Karpas-422 (cell line): ENCODE measurements at regions not wholly inside any gene's neighbourhood (a gene's known extent, or its start where the extent isn't known, plus 50 kb on each side); places are given as distances from the start of the nearest gene placed in this dataset.

Experiments used
- DNase-seq: peaks from one replicate; pipeline ENCODE4 v3.0.0-alpha.2; 2015
- H2AFZ ChIP-seq: fragments of 200-600 bp; sonication (generic); 2 replicates; pipeline ENCODE4 v1.6.1; 2014; ENCODE audit warnings: antibody characterized with exemption, low read length, mixed read lengths
- H3K27ac ChIP-seq: fragments of 200-600 bp; sonication (generic); 2 replicates; pipeline ENCODE4 v1.5.1; 2014; ENCODE audit warnings: mild to moderate bottlenecking, low read length, moderate library complexity
- H3K27me3 ChIP-seq: fragments of 200-600 bp; sonication (generic); 2 replicates; pipeline ENCODE4 v1.6.1; 2014; ENCODE audit warnings: low read length, mixed read lengths
- H3K36me3 ChIP-seq: fragments of 200-600 bp; sonication (generic); 2 replicates; pipeline ENCODE4 v1.6.1; 2014; ENCODE audit warnings: low read length, mixed read lengths; ENCODE audit not compliant: insufficient read depth
- H3K4me1 ChIP-seq: fragments of 200-600 bp; sonication (generic); 2 replicates; pipeline ENCODE4 v1.6.1; 2014; ENCODE audit warnings: mild to moderate bottlenecking, low read length, mixed read lengths
- H3K4me2 ChIP-seq: fragments of 200-600 bp; sonication (generic); 2 replicates; pipeline ENCODE4 v1.6.1; 2014; ENCODE audit warnings: low read length, low read depth, mild to moderate bottlenecking; ENCODE audit not compliant: poor library complexity, severe bottlenecking
- H3K4me3 ChIP-seq: fragments of 200-600 bp; sonication (generic); 2 replicates; pipeline ENCODE4 v1.5.1; 2014; ENCODE audit warnings: mild to moderate bottlenecking, antibody characterized with exemption, low read length, mixed read lengths
- H3K79me2 ChIP-seq: fragments of 200-600 bp; sonication (generic); 2 replicates; pipeline ENCODE4 v1.6.1; 2014; ENCODE audit warnings: mild to moderate bottlenecking, low read length, mixed read lengths
- H3K9ac ChIP-seq: fragments of 200-600 bp; sonication (generic); 2 replicates; pipeline ENCODE4 v1.6.0; 2014; ENCODE audit warnings: low read length
- H3K9me2 ChIP-seq: fragments of 200-600 bp; sonication (generic), shearing (Covaris generic); replicated peaks from 2 replicates; pipeline ENCODE4 v1.6.0; 2014; ENCODE audit warnings: mild to moderate bottlenecking, low read length, moderate library complexity; ENCODE audit not compliant: insufficient read depth
- H3K9me3 ChIP-seq: fragments of 300-700, 200-600 bp; sonication (generic); 2 replicates; pipeline ENCODE4 v1.6.1; 2014; ENCODE audit warnings: low read length, mixed read lengths
- H4K20me1 ChIP-seq: fragments of 200-600 bp; sonication (generic); 2 replicates; pipeline ENCODE4 v1.6.1; 2014; ENCODE audit warnings: mild to moderate bottlenecking, antibody characterized with exemption, low read length, low read depth; ENCODE audit not compliant: insufficient read depth

DNA sequence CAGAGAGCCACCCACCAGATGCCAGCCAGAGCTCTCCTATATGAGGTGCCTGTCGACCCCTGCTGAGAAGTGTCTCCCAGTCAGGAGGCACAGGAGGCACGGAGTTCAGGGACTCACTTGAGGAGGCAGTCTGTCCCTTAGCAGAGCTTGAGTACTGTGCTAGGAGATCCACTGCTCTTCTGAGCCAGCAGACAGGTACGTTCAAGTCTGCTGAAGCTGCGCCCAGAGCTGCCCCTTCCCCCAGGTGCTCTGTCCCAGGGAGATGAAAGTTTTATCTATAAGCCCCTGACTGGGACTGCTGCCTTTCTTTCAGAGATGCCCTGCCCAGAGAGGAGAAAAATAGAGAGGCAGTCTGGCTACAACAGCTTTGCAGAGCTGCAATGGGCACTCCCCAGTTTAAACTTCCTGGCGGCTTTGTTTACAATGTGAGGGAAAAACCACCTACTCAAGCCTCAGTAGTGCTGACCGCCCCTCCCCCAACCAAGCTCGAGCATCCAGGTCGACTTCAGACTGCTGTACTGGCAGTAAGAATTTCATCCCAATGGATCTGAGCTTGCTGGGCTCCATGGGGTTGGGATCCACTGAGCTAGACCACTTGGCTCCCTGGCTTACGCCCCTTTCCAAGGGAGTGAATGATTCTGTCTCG, 146.7 kb upstream of the USP15 start:
- H3K4me3 ChIP-seq: no peak overlapping the region
- H3K27ac ChIP-seq: no peak overlapping the region
- no peaks in the 10 kb centered on the region for H3K9me3 ChIP-seq
- no peaks in the 10 kb centered on the region for H3K27me3 ChIP-seq
- H3K79me2 ChIP-seq: no peaks in the 10 kb centered on the region
- no peaks in the 10 kb centered on the region for H3K9me2 ChIP-seq
- H3K4me1 ChIP-seq: no peaks in the 10 kb centered on the region
- no peak overlapping the region for H3K4me2 ChIP-seq
- no peak for DNase-seq
- H2AFZ ChIP-seq: no peak overlapping the region
- H3K9ac ChIP-seq: no peak overlapping the region
- H4K20me1 ChIP-seq: no peaks in the 10 kb centered on the region
- H3K36me3 ChIP-seq: no peaks in the 10 kb centered on the region

DNA sequence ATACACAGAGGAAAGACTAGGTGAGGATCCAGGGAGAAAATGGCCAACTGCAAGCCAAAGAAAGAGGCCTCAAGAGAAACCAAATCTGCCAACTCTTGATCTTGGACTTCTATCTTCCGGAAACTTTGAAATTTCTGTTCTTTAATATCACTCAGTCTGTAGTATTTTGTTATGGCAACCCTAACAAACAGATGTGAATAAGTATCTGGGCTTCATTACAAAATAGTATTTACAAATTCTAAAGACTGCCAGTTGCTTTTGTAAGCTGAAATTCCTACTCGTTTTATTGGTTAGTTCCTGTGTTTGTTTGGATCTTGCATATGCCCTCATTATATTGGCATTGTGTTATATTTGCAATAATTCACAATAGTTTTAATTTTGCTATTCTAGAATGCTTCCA, 143.2 kb upstream of the USP15 start:
- H3K9ac ChIP-seq: no peak overlapping the region
- H3K36me3 ChIP-seq: no peaks in the 10 kb centered on the region
- no peak overlapping the region for H3K4me3 ChIP-seq
- no peaks in the 10 kb centered on the region for H3K9me2 ChIP-seq
- no peaks in the 10 kb centered on the region for H3K9me3 ChIP-seq
- no peaks in the 10 kb centered on the region for H4K20me1 ChIP-seq
- no peak overlapping the region for H3K27ac ChIP-seq
- no peaks in the 10 kb centered on the region for H3K79me2 ChIP-seq
- H3K4me1 ChIP-seq: no peaks in the 10 kb centered on the region
- no peak for DNase-seq
- H3K27me3 ChIP-seq: no peaks in the 10 kb centered on the region
- no peak overlapping the region for H2AFZ ChIP-seq
- no peak overlapping the region for H3K4me2 ChIP-seq

DNA sequence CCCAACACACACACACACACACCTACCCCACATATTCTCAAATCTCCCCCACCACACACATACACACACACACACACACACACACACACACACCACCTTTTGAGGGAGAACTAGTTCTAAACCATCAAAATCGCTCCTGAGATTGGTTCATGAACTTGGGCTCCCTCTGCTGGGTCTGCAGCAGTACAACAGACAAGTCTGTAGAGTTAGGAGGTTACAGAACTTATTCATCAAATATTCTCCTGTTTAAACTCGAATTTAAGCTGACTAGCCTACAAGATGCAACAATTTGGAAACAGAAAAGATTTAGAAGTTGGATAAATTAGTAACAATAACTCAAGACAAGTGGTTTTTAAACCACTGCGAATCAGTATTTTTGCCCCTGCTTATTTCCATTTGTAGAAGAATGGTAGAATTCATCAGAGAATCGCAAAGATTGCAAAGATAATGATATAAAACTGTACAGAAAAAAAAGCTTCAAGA, 136.4 kb upstream of the USP15 start:
- Histone ChIP-seq H4K20me1 (no peaks in the 10 kb centered on the region), H3K9me2 (no peaks in the 10 kb centered on the region), H3K27me3 (no peaks in the 10 kb centered on the region), H3K79me2 (no peaks in the 10 kb centered on the region), H3K4me3 (no peak overlapping the region), H3K4me1 (no peaks in the 10 kb centered on the region), H3K4me2 (no peak overlapping the region), H3K27ac (no peak overlapping the region), H3K36me3 (no peaks in the 10 kb centered on the region), H2AFZ (no peak overlapping the region), H3K9me3 (no peaks in the 10 kb centered on the region), H3K9ac (no peak overlapping the region)
- DNase-seq: peak; percentile 81

DNA sequence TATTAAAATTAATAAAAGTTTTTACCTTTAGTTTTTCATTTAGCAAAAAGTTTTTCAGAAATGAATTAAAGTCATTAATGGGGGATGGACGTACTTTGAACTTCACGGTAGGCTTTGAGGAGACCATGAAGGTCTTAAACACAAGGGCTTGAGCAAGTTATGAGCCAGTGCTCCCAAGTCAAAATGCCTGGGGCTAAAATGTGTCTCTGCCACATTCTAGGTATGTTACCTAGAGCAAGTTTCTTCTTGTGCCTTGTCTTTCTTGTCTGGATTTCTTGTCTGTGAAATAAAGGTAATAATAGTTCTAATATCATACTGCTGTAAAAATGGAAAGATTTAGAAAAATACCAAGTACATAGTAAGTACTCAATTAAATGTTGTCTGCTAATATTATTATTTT, 132.7 kb upstream of the USP15 start:
- H3K27ac ChIP-seq: no peak overlapping the region
- no peaks in the 10 kb centered on the region for H3K9me2 ChIP-seq

DNA sequence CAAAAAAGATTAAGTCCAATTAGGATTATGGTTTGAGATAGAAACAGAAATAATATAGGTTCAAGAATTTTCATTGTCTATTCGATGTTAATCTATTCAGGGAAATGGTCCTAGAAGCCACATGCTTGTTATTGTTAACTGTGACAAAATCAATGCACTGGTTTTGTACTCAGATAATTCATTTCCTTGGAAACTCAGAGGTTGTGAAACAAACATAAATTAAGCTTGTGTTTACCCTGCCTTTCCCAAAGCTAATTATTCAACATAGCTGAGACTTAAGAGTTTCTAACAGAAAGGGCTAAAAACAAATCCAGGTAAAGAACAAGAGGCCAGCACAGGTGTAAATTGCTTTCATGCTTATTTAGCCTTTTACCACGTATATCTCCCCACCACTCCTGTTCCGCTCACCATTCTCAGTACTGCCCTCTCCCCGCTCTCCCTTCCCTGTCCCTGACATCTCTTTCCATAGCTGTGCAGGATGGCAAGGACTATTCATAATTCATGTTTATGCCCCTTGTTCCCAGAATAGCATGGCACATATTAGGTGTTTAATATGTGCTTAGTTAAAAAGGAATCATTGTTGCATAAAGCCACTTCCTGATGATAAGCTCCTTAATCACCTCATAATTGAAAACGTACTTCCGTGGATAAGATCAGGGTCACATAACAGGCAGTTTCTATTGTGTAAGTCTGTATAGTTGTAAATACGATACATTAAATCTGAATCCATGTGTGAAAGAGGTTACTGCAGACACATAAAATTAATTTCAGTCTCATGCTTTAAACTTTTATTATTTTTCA, 131.8 kb upstream of the USP15 start:
- Histone ChIP-seq H3K36me3 (no peaks in the 10 kb centered on the region), H3K9ac (no peak overlapping the region), H4K20me1 (no peaks in the 10 kb centered on the region), H3K4me3 (no peak overlapping the region), H3K9me2 (no peaks in the 10 kb centered on the region), H3K4me1 (peaks cover 10% of the 10 kb centered on the region), H3K4me2 (no peak overlapping the region), H2AFZ (no peak overlapping the region), H3K27me3 (no peaks in the 10 kb centered on the region), H3K27ac (no peak overlapping the region), H3K9me3 (no peaks in the 10 kb centered on the region), H3K79me2 (no peaks in the 10 kb centered on the region)
- DNase-seq: no peak

More for the DNA sequence above, 132.7 kb upstream of the USP15 start:
- no peak overlapping the region for H3K4me3 ChIP-seq
- no peaks in the 10 kb centered on the region for H3K27me3 ChIP-seq
- peaks cover 10% of the 10 kb centered on the region for H3K4me1 ChIP-seq
- no peaks in the 10 kb centered on the region for H3K36me3 ChIP-seq
- H4K20me1 ChIP-seq: no peaks in the 10 kb centered on the region
- H3K79me2 ChIP-seq: no peaks in the 10 kb centered on the region
- no peak for DNase-seq
- no peak overlapping the region for H2AFZ ChIP-seq
- H3K4me2 ChIP-seq: no peak overlapping the region
- no peaks in the 10 kb centered on the region for H3K9me3 ChIP-seq
- H3K9ac ChIP-seq: no peak overlapping the region

DNA sequence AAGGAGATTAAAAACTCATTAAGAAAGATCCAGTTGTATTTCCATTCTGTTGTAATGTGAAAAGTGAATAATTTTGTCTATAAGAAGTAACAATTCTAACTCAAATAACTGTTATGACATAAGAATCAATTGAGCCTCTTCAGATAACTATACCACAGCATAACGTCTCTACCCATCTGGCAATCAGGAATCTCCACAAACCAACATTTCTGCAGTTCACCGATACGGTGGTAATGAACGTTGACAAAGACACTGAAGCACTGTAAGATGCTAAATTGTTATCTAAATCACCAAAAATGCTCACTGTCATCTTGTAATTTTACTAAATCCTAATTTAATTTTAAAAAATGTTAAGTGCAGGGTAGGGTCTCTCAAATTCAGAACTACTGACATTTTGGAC, 130.9 kb upstream of the USP15 start:
- H2AFZ ChIP-seq: no peak overlapping the region
- H3K4me3 ChIP-seq: no peak overlapping the region
- H3K4me1 ChIP-seq: peaks cover 10% of the 10 kb centered on the region
- H4K20me1 ChIP-seq: no peaks in the 10 kb centered on the region
- H3K36me3 ChIP-seq: no peaks in the 10 kb centered on the region
- H3K9ac ChIP-seq: no peak overlapping the region
- DNase-seq: no peak
- H3K9me3 ChIP-seq: no peaks in the 10 kb centered on the region
- no peaks in the 10 kb centered on the region for H3K79me2 ChIP-seq
- H3K27me3 ChIP-seq: no peaks in the 10 kb centered on the region
- no peak overlapping the region for H3K27ac ChIP-seq
- no peaks in the 10 kb centered on the region for H3K9me2 ChIP-seq
- H3K4me2 ChIP-seq: no peak overlapping the region

DNA sequence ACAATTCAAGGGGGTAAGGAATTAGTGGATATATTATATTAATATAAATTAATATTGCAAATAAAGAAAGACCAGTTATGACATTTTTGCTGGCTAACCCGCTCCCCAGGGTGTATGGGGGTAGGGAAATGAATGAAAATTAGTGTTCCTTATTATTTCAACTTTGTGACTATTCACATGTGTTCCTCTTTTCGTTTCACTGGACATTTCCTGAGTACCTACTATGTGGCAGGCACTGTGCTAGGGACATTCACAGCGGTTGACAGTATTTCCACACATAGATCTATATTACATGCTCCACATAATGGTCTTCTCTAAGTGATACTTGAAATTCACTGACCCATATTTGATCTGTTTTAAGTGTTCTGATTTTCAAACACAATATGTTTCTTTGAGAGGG, 129.8 kb upstream of the USP15 start:
- no peak for DNase-seq
- H3K27ac ChIP-seq: no peak overlapping the region
- H3K4me2 ChIP-seq: no peak overlapping the region
- H3K4me3 ChIP-seq: no peak overlapping the region
- no peak overlapping the region for H2AFZ ChIP-seq
- H3K27me3 ChIP-seq: no peaks in the 10 kb centered on the region
- peaks cover 10% of the 10 kb centered on the region for H3K4me1 ChIP-seq
- H3K36me3 ChIP-seq: no peaks in the 10 kb centered on the region
- H3K79me2 ChIP-seq: no peaks in the 10 kb centered on the region
- no peaks in the 10 kb centered on the region for H3K9me3 ChIP-seq
- no peaks in the 10 kb centered on the region for H4K20me1 ChIP-seq
- no peaks in the 10 kb centered on the region for H3K9me2 ChIP-seq
- H3K9ac ChIP-seq: no peak overlapping the region

DNA sequence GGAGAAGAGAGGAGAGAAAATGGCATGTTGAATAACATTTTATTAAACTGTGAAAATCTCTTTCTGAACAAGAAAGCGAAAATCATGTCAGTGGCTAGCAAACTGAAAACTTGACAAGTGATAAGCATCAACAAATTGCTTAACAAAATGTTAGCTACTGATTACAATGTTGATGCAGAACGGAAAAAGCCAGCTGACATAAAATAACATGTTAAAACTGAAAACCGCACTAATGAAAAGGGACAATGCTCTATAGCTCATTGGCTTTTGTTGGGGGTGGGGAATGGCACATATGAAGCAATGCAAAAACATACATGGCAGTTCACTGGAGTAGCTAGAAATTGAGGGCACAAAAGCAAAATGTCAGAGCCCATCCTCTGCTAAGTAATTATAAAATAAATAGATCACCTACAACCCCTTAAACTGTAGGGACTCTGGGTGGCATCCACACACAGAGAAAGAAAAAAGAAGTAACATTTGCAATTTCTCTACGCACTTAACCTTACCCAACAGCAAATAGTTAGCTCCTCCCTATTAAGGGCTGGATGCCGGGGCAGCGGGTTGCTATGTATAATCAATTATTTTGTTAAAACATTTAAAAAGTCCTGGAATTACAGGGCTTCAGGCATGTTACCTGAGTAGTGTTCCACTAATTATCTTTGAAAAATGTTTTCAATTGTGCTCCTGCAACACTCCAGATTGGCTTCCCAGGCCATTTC, 129.2 kb upstream of the USP15 start:
- H3K9me2 ChIP-seq: no peaks in the 10 kb centered on the region
- H3K9me3 ChIP-seq: no peaks in the 10 kb centered on the region
- H3K4me1 ChIP-seq: peaks cover 10% of the 10 kb centered on the region
- no peaks in the 10 kb centered on the region for H3K27me3 ChIP-seq
- no peak for DNase-seq
- H2AFZ ChIP-seq: no peak overlapping the region
- no peak overlapping the region for H3K4me2 ChIP-seq
- H3K9ac ChIP-seq: no peak overlapping the region
- H3K36me3 ChIP-seq: no peaks in the 10 kb centered on the region
- no peak overlapping the region for H3K4me3 ChIP-seq
- no peaks in the 10 kb centered on the region for H4K20me1 ChIP-seq
- H3K79me2 ChIP-seq: no peaks in the 10 kb centered on the region
- no peak overlapping the region for H3K27ac ChIP-seq
